ENCODE measurements at regions not wholly inside any gene's neighbourhood (a gene's known extent, or its start where the extent isn't known, plus 50 kb on each side); places are given as distances from the start of the nearest gene placed in this dataset.
"Not testable (repeated sequence)": the region's sequence is repeated elsewhere in the genome, so short reads cannot be mapped to it uniquely, and the experiment has no call there.

DNA sequence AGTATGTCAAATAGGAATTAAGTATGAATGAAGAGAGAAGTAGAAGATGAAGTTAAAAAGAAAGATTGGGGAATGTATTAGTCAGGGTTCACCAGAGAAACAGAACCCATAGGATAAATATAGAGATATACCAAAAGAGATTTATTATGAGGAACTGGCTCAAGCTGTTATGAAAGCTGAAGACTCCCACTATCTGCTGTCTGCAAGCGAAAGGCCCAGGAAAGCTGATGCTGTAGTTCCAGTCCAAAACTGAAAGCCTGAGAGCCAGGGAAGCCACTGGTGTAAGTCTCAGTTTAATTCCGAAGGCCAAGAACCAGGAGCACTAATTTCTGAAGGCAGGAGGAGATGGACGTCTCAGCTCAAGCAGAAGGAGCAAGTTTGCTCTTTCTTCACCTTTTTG, 200.9 kb upstream of the FN1 start:
- no peak for ATAC-seq (ENCODE audit: insufficient number of reproducible peaks, low FRiP score, low read depth)
- H3K9me3 ChIP-seq = no peaks in the 10 kb centered on the region
- H3K27ac ChIP-seq = no peak overlapping the region
- no peak for DNase-seq (ENCODE audit: low spot score)
- H3K27me3 ChIP-seq (replicated peaks; ENCODE audit: insufficient read depth) = no peaks in the 10 kb centered on the region
- TF ChIP-seq, protein P1, sequence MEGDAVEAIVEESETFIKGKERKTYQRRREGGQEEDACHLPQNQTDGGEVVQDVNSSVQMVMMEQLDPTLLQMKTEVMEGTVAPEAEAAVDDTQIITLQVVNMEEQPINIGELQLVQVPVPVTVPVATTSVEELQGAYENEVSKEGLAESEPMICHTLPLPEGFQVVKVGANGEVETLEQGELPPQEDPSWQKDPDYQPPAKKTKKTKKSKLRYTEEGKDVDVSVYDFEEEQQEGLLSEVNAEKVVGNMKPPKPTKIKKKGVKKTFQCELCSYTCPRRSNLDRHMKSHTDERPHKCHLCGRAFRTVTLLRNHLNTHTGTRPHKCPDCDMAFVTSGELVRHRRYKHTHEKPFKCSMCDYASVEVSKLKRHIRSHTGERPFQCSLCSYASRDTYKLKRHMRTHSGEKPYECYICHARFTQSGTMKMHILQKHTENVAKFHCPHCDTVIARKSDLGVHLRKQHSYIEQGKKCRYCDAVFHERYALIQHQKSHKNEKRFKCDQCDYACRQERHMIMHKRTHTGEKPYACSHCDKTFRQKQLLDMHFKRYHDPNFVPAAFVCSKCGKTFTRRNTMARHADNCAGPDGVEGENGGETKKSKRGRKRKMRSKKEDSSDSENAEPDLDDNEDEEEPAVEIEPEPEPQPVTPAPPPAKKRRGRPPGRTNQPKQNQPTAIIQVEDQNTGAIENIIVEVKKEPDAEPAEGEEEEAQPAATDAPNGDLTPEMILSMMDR (IDR thresholded peaks at IDR 0.05) = no peak
- no peak overlapping the region for H3K4me3 ChIP-seq
- no peaks in the 10 kb centered on the region for H3K36me3 ChIP-seq
- H3K4me1 ChIP-seq (ENCODE audit: control insufficient read depth in 1 of 2, low read depth in 2 of 2) = peaks cover 0 to 5% of the 10 kb centered on the region in 2 donors

DNA sequence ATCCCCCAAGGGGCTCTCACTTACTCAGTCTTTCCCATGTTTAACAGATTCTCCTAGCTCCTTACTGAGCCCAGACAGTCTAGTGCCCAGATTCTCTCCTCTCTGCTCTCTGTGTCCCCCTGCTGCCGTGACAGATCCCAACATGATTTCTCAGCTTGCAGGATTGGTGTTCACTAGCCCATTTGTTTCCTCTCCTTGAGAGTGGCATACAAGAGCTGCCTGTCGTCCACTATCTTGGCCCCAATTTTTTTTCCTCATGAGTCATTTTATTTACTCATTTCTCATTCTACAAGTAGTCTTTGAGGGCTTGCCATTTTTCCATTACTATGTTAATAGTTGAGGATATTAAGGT, 199.9 kb upstream of the FN1 start:
- Histone ChIP-seq H3K27me3 (replicated peaks; ENCODE audit: insufficient read depth) (no peaks in the 10 kb centered on the region), H3K4me1 (ENCODE audit: control insufficient read depth in 1 of 2, low read depth in 2 of 2) (peaks cover 0 to 5% of the 10 kb centered on the region in 2 donors), H3K4me3 (no peak overlapping the region), H3K27ac (no peak overlapping the region), H3K36me3 (no peaks in the 10 kb centered on the region), H3K9me3 (no peaks in the 10 kb centered on the region)
- TF ChIP-seq, protein P1 (IDR thresholded peaks at IDR 0.05) = no peak
- ATAC-seq (ENCODE audit: insufficient number of reproducible peaks, low FRiP score, low read depth) (no peak), DNase-seq (ENCODE audit: low spot score) (no peak)

DNA sequence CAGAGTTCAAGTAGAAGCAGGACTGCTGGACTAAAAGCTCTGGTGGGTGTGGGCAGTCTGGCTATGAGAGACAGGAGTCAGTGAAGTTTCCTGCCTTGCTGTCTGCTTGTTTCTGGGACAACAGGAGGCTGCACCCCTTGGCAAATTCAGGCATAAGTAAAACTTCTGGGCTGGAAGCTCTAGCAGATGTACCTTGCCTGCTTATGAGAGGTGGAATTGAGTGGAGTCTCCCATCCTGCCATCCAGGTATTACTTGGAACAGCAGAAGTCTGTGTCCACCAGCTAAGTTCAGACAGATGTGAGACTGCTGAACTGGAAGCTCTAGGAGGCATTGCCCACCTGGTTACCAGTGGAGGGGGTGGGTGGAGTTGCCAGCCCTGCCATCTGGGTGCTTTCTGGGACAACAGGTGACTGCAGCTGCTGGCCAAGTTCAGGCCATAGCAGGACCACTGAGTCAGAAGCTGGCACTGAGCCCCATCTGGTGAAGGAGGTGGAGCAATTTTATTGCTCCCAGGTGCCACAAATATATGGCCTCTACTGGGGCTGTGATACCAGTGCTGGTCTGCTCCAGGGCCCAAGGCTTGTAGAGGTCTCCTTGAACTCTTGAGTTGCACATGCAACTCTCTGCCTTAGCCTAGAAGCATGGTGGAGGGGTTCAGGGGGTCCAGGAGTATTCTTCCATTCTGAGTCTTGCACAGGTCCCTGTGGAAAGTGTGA, 199.4 kb upstream of the FN1 start:
- H3K27ac ChIP-seq = no peak overlapping the region
- H3K4me3 ChIP-seq = no peak overlapping the region
- no peak for DNase-seq (ENCODE audit: low spot score)
- TF ChIP-seq, protein P1 (IDR thresholded peaks at IDR 0.05) = no peak
- H3K9me3 ChIP-seq = no peaks in the 10 kb centered on the region
- no peaks in the 10 kb centered on the region for H3K36me3 ChIP-seq
- H3K27me3 ChIP-seq (replicated peaks; ENCODE audit: insufficient read depth) = no peaks in the 10 kb centered on the region
- no peak for ATAC-seq (ENCODE audit: insufficient number of reproducible peaks, low FRiP score, low read depth)
- H3K4me1 ChIP-seq (ENCODE audit: control insufficient read depth in 1 of 2, low read depth in 2 of 2) = peaks cover 0 to 5% of the 10 kb centered on the region in 2 donors

DNA sequence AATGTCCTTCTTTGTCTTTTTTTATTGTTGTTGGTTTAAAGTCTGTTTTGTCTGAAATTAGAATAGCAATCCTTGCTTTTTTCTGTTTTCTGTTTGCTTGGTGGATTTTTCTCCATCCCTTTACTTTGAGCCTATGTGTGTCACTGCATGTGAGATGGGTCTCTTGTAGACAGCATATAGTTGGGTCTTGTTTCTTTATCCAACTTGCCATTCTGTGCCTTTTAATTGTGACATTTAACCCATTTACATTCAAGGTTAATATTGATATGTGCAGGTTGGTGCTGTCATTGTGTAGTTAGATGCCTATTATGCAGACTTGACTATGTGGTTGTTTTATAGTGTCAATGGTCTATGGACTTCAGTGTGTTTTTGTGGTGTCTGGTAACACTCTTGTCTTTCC, 197.5 kb upstream of the FN1 start:
- TF ChIP-seq, protein P1 (IDR thresholded peaks at IDR 0.05) = no peak
- H3K9me3 ChIP-seq = no peaks in the 10 kb centered on the region
- ATAC-seq (ENCODE audit: insufficient number of reproducible peaks, low FRiP score, low read depth) = no peak
- H3K27ac ChIP-seq = no peak overlapping the region
- H3K4me3 ChIP-seq = no peak overlapping the region
- DNase-seq (ENCODE audit: low spot score) = no peak
- no peaks in the 10 kb centered on the region for H3K27me3 ChIP-seq (replicated peaks; ENCODE audit: insufficient read depth)
- no peaks in the 10 kb centered on the region for H3K36me3 ChIP-seq
- peaks cover 0 to 5% of the 10 kb centered on the region in 2 donors for H3K4me1 ChIP-seq (ENCODE audit: control insufficient read depth in 1 of 2, low read depth in 2 of 2)

DNA sequence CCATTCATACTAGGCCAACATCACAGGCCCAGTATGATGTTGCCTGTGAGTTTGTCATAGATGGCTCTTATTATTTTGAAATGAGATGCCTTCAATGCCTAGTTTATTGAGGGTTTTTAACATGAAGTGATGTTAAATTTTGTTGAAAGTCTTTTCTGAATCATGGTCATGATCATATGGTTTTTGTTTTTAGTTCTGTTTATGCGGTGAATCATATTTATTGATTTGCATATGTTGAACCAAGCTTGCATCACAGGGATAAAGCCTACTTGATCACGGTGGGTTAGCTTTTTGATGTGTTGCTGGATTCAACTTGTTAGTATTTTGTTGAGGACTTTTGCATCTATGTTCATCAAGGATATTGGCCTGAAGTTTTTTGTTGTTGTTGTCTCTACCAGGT, 195.8 kb upstream of the FN1 start:
- Histone ChIP-seq H3K36me3 (no peaks in the 10 kb centered on the region), H3K4me3 (no peak overlapping the region), H3K27me3 (replicated peaks; ENCODE audit: insufficient read depth) (no peaks in the 10 kb centered on the region), H3K4me1 (ENCODE audit: control insufficient read depth in 1 of 2, low read depth in 2 of 2) (peaks cover 3 to 8% of the 10 kb centered on the region in 2 donors), H3K9me3 (no peaks in the 10 kb centered on the region), H3K27ac (no peak overlapping the region)
- no peak for DNase-seq (ENCODE audit: low spot score)
- ATAC-seq (ENCODE audit: insufficient number of reproducible peaks, low FRiP score, low read depth) = no peak
- TF ChIP-seq, protein P1 (IDR thresholded peaks at IDR 0.05) = no peak

DNA sequence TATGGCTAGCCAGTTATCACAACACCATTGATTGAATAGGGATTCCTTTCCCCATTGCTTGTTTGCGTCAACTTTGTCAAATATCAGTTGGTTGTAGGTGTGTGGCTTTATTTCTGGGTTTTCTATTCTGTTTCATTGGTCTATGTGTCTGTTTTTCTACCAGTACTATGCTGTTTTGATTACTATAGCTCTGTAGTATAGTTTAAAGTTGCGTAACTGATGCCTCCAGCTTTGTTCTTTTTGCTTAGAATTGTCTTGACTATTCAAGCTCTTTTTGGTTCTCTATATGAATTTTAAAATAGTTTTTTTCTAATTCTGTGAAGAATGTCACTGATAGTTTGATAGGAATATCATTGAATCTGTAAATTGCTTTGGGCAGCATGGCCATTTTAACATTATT, 194.9 kb upstream of the FN1 start:
- H3K27me3 ChIP-seq (replicated peaks; ENCODE audit: insufficient read depth); ATAC-seq (ENCODE audit: insufficient number of reproducible peaks, low FRiP score, low read depth): not testable (repeated sequence)
- H3K4me1 ChIP-seq (ENCODE audit: control insufficient read depth in 1 of 2, low read depth in 2 of 2) = peaks cover 3 to 14% of the 10 kb centered on the region in 2 donors

More for the DNA sequence above, 194.9 kb upstream of the FN1 start:
- not testable (repeated sequence) for H3K4me3 ChIP-seq; H3K27ac ChIP-seq; H3K9me3 ChIP-seq; H3K36me3 ChIP-seq; DNase-seq (ENCODE audit: low spot score)

Data from thoracic aorta (tissue), 2 donors.